ENCODE measurements at regions not wholly inside any gene's neighbourhood (a gene's known extent, or its start where the extent isn't known, plus 50 kb on each side); places are given as distances from the start of the nearest gene placed in this dataset.

GRCh38 chr4:66055999-66056398 lies 385.7 kb upstream of the EPHA5 start:
- TF ChIP-seq CTCF (IDR thresholded peaks at IDR 0.05) (no peak), EP300 (IDR thresholded peaks at IDR 0.05) (no peak), POLR2A (IDR thresholded peaks at IDR 0.05) (no peak)
